ENCODE measurements at regions not wholly inside any gene's neighbourhood (a gene's known extent, or its start where the extent isn't known, plus 50 kb on each side); places are given as distances from the start of the nearest gene placed in this dataset.
"Not testable (repeated sequence)": the region's sequence is repeated elsewhere in the genome, so short reads cannot be mapped to it uniquely, and the experiment has no call there.

GRCh38 chr6:137810554-137811120 lies 56.4 kb upstream of the TNFAIP3 start:
- in situ Hi-C loops (cut with HindIII; ENCODE audit: low pct_unique_long_range_greater_than_20kb, low sequenced_read_pairs): no loop called here
- no peak for TF ChIP-seq JUND (IDR thresholded peaks at IDR 0.05; ENCODE audit: low read depth)
- no peak for DNase-seq (ENCODE audit: low read depth in 1 of 2, low spot score in 1 of 2)

GRCh38 chr6:137811121-137811915 lies 55.7 kb upstream of the TNFAIP3 start:
- peak; percentile 26 to 44 for DNase-seq (ENCODE audit: low read depth in 1 of 2, low spot score in 1 of 2)
- no peak for TF ChIP-seq JUND (IDR thresholded peaks at IDR 0.05; ENCODE audit: low read depth)
- in situ Hi-C loops (cut with HindIII; ENCODE audit: low pct_unique_long_range_greater_than_20kb, low sequenced_read_pairs): no loop called here

- no peak for TF ChIP-seq JUND (IDR thresholded peaks at IDR 0.05; ENCODE audit: low read depth)
- in situ Hi-C loops (cut with HindIII; ENCODE audit: low pct_unique_long_range_greater_than_20kb, low sequenced_read_pairs): no loop called here
- DNase-seq (ENCODE audit: low read depth in 1 of 2, low spot score in 1 of 2): no peak
Measured at GRCh38 chr6:137811916-137812553, 55.0 kb upstream of the TNFAIP3 start.

- DNase-seq (ENCODE audit: low read depth in 1 of 2, low spot score in 1 of 2): no peak
- in situ Hi-C loops (cut with HindIII; ENCODE audit: low pct_unique_long_range_greater_than_20kb, low sequenced_read_pairs): no loop called here
- TF ChIP-seq JUND (IDR thresholded peaks at IDR 0.05; ENCODE audit: low read depth): no peak
Measured at GRCh38 chr6:137813308-137813970, 53.6 kb upstream of the TNFAIP3 start.

GRCh38 chr6:137814030-137814429 lies 53.0 kb upstream of the TNFAIP3 start:
- DNase-seq (ENCODE audit: low read depth in 1 of 2, low spot score in 1 of 2); in situ Hi-C loops (cut with HindIII; ENCODE audit: low pct_unique_long_range_greater_than_20kb, low sequenced_read_pairs): not testable (repeated sequence)

- DNase-seq (ENCODE audit: low read depth in 1 of 2, low spot score in 1 of 2): no peak
- TF ChIP-seq JUND (IDR thresholded peaks at IDR 0.05; ENCODE audit: low read depth): no peak
- in situ Hi-C loops (cut with HindIII; ENCODE audit: low pct_unique_long_range_greater_than_20kb, low sequenced_read_pairs): no loop called here
Measured at GRCh38 chr6:137815692-137816091, 51.4 kb upstream of the TNFAIP3 start.

GRCh38 chr6:137816133-137816579 lies 50.9 kb upstream of the TNFAIP3 start:
- no peak for DNase-seq (ENCODE audit: low read depth in 1 of 2, low spot score in 1 of 2)
- in situ Hi-C loops (cut with HindIII; ENCODE audit: low pct_unique_long_range_greater_than_20kb, low sequenced_read_pairs): no loop called here

GRCh38 chr6:137816688-137817618 lies 50.1 kb upstream of the TNFAIP3 start:
- DNase-seq (ENCODE audit: low read depth in 1 of 2, low spot score in 1 of 2): no peak
- no peak for TF ChIP-seq JUND (IDR thresholded peaks at IDR 0.05; ENCODE audit: low read depth)
- in situ Hi-C loops (cut with HindIII; ENCODE audit: low pct_unique_long_range_greater_than_20kb, low sequenced_read_pairs): no loop called here

More at GRCh38 chr6:137816133-137816579, 50.9 kb upstream of the TNFAIP3 start:
- no peak for TF ChIP-seq JUND (IDR thresholded peaks at IDR 0.05; ENCODE audit: low read depth)

Measured in T47D (cell line).